ENCODE measurements at regions not wholly inside any gene's neighbourhood (a gene's known extent, or its start where the extent isn't known, plus 50 kb on each side); places are given as distances from the start of the nearest gene placed in this dataset.

DNA sequence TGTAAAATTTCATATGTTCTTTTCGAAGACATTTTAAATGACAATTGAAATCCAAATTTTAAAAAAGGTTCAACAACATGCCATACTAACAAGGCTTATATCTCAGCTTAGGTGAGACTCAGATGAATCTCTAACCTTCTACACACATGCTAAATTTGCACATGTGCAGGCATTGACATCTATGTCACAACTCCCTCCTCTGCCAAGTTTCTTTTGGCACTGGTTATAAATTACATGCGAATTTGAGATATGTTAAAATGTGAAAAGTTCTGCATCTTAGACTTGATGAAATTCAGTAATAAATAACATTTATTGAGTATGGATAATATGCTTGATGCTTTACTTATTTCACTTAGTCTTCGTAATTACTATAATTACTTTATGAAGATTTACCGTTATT, 234.3 kb downstream of the TLE4 start:
- no peak overlapping the region for H3K4me3 ChIP-seq (ENCODE audit: severe bottlenecking)
- no peak overlapping the region for H3K27ac ChIP-seq (ENCODE audit: poor library complexity, severe bottlenecking)
- ATAC-seq (ENCODE audit: low read depth) (no peak), DNase-seq (ENCODE audit: low spot score) (no peak)
- TF ChIP-seq, protein P1, sequence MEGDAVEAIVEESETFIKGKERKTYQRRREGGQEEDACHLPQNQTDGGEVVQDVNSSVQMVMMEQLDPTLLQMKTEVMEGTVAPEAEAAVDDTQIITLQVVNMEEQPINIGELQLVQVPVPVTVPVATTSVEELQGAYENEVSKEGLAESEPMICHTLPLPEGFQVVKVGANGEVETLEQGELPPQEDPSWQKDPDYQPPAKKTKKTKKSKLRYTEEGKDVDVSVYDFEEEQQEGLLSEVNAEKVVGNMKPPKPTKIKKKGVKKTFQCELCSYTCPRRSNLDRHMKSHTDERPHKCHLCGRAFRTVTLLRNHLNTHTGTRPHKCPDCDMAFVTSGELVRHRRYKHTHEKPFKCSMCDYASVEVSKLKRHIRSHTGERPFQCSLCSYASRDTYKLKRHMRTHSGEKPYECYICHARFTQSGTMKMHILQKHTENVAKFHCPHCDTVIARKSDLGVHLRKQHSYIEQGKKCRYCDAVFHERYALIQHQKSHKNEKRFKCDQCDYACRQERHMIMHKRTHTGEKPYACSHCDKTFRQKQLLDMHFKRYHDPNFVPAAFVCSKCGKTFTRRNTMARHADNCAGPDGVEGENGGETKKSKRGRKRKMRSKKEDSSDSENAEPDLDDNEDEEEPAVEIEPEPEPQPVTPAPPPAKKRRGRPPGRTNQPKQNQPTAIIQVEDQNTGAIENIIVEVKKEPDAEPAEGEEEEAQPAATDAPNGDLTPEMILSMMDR (IDR thresholded peaks at IDR 0.05; ENCODE audit: poor library complexity, severe bottlenecking): no peak
- no peaks in the 10 kb centered on the region for H3K9me3 ChIP-seq (ENCODE audit: severe bottlenecking)
- no peaks in the 10 kb centered on the region for H3K27me3 ChIP-seq (ENCODE audit: insufficient read depth, poor library complexity, severe bottlenecking)
- no peaks in the 10 kb centered on the region for H3K4me1 ChIP-seq (ENCODE audit: insufficient read depth, poor library complexity, severe bottlenecking)
- no peaks in the 10 kb centered on the region for H3K36me3 ChIP-seq (ENCODE audit: low read depth)

DNA sequence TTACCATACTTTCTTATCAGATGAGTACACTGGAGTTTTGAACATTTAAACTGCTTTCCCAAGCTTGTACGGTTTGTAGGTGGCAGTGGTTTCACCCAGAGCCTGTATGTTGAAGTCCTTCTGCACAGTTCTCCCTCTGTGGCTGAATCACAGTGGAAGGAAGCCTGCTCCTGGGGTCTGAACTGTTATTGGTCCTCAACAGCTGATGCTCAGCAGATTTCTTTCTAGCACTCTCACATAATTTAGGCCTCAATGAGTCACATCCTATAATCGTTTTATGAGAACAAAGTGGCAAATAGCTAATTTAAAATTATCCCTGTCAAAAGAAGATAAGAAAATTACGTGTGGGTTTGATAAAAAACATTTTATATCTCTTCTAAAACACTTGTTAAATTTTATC, 229.7 kb downstream of the TLE4 start:
- H3K4me1 ChIP-seq (ENCODE audit: insufficient read depth, poor library complexity, severe bottlenecking): no peaks in the 10 kb centered on the region
- no peak overlapping the region for H3K4me3 ChIP-seq (ENCODE audit: severe bottlenecking)
- H3K9me3 ChIP-seq (ENCODE audit: severe bottlenecking): no peaks in the 10 kb centered on the region
- no peaks in the 10 kb centered on the region for H3K27me3 ChIP-seq (ENCODE audit: insufficient read depth, poor library complexity, severe bottlenecking)
- no peaks in the 10 kb centered on the region for H3K36me3 ChIP-seq (ENCODE audit: low read depth)
- DNase-seq (ENCODE audit: low spot score) (no peak), ATAC-seq (ENCODE audit: low read depth) (no peak)
- TF ChIP-seq, protein P1 (IDR thresholded peaks at IDR 0.05; ENCODE audit: poor library complexity, severe bottlenecking): no peak
- H3K27ac ChIP-seq (ENCODE audit: poor library complexity, severe bottlenecking): no peak overlapping the region

GRCh38 chr9:79800578-79800977, 228.8 kb downstream of the TLE4 start:
- DNase-seq (ENCODE audit: low spot score) (no peak), ATAC-seq (ENCODE audit: low read depth) (no peak)
- Histone ChIP-seq H3K9me3 (ENCODE audit: severe bottlenecking) (no peaks in the 10 kb centered on the region), H3K4me1 (ENCODE audit: insufficient read depth, poor library complexity, severe bottlenecking) (no peaks in the 10 kb centered on the region), H3K36me3 (ENCODE audit: low read depth) (no peaks in the 10 kb centered on the region), H3K4me3 (ENCODE audit: severe bottlenecking) (no peak overlapping the region), H3K27ac (ENCODE audit: poor library complexity, severe bottlenecking) (no peak overlapping the region), H3K27me3 (ENCODE audit: insufficient read depth, poor library complexity, severe bottlenecking) (no peaks in the 10 kb centered on the region)
- TF ChIP-seq, protein P1 (IDR thresholded peaks at IDR 0.05; ENCODE audit: poor library complexity, severe bottlenecking): no peak

DNA sequence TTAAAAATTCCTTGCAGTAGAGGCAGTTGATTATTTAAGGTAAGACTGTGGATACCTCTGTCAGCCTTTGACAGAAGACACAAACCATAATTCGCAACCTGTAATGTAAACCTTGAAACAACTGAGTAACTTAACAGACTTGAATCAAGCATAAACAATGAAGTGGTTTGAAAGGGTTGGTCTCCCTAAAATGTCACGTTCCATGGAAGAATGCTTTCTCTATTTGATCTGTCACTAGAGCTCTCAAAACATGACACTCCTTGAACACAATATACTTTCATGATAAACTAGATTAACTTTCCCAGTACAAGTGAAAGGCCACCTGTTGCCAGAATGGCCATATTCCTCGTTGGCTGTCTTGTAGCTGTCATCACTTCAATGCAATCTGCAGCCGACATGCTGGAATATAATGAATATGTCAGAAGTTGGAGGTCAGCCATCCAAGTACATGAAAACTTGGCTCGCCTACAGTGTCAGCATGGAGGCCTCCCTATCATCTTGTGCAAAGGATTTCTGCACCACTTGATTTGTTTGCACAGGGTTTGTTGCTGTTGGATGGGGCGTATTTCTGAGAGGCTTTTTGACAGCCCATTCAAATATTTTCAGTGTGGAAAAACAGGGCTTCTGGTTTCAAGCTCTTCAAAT, 228.0 kb downstream of the TLE4 start:
- Histone ChIP-seq H3K4me1 (ENCODE audit: insufficient read depth, poor library complexity, severe bottlenecking) (no peaks in the 10 kb centered on the region), H3K27me3 (ENCODE audit: insufficient read depth, poor library complexity, severe bottlenecking) (no peaks in the 10 kb centered on the region), H3K9me3 (ENCODE audit: severe bottlenecking) (no peaks in the 10 kb centered on the region), H3K27ac (ENCODE audit: poor library complexity, severe bottlenecking) (no peak overlapping the region), H3K36me3 (ENCODE audit: low read depth) (no peaks in the 10 kb centered on the region), H3K4me3 (ENCODE audit: severe bottlenecking) (no peak overlapping the region)
- TF ChIP-seq, protein P1 (IDR thresholded peaks at IDR 0.05; ENCODE audit: poor library complexity, severe bottlenecking): no peak
- no peak for DNase-seq (ENCODE audit: low spot score)
- no peak for ATAC-seq (ENCODE audit: low read depth)

DNA sequence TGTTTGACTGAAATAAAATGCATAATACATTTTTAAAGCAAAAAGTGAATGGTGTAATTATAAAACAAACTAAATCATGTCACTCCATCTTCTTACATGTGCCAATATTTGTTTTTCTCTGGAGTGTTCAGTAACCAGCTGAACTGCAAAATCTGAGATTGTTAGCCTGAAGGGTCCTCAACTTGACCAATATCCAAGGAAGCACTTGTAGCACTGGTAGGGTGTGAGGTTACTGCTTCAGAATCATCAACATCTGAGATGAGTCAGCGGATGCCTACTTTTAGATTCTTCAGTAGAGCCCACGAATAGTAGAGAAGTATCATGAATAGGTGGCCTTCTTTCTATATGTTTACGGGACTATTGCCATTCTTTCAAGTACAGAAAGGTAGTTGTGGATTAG, 226.7 kb downstream of the TLE4 start:
- Histone ChIP-seq H3K4me3 (ENCODE audit: severe bottlenecking) (no peak overlapping the region), H3K9me3 (ENCODE audit: severe bottlenecking) (no peaks in the 10 kb centered on the region), H3K27me3 (ENCODE audit: insufficient read depth, poor library complexity, severe bottlenecking) (no peaks in the 10 kb centered on the region), H3K27ac (ENCODE audit: poor library complexity, severe bottlenecking) (no peak overlapping the region), H3K4me1 (ENCODE audit: insufficient read depth, poor library complexity, severe bottlenecking) (no peaks in the 10 kb centered on the region), H3K36me3 (ENCODE audit: low read depth) (no peaks in the 10 kb centered on the region)
- TF ChIP-seq, protein P1 (IDR thresholded peaks at IDR 0.05; ENCODE audit: poor library complexity, severe bottlenecking): no peak
- ATAC-seq (ENCODE audit: low read depth) (no peak), DNase-seq (ENCODE audit: low spot score) (no peak)

Data from RWPE2 (cell line).